Body of pancreas (tissue), 4 donors: ENCODE measurements at regions not wholly inside any gene's neighbourhood (a gene's known extent, or its start where the extent isn't known, plus 50 kb on each side); places are given as distances from the start of the nearest gene placed in this dataset.

Source experiments
- CTCF ChIP-seq, 7 experiments: fragments of 450-650 bp in 4 of 7; fragments of 200-600 bp in 3 of 7; sonication (generic) in 3 of 7; IDR thresholded peaks; one replicate each; pipeline ENCODE4 v1.5.1; 2016 to 2019; ENCODE audit warnings: antibody characterized with exemption in 7 of 7
- POLR2A ChIP-seq, 3 donors: fragments of 450-650 bp; IDR thresholded peaks; one replicate each; pipeline ENCODE4 v1.6.1; 2016; ENCODE audit warnings: antibody characterized with exemption in 3 of 3, mild to moderate bottlenecking in 2 of 3

GRCh38 chr14:25350021-25350420 is 300.1 kb upstream of the STXBP6 start:
- no peak for TF ChIP-seq POLR2A (IDR thresholded peaks at IDR 0.05)
- TF ChIP-seq CTCF (IDR thresholded peaks at IDR 0.05): no peak
